ENCODE measurements at regions not wholly inside any gene's neighbourhood (a gene's known extent, or its start where the extent isn't known, plus 50 kb on each side); places are given as distances from the start of the nearest gene placed in this dataset.

DNA sequence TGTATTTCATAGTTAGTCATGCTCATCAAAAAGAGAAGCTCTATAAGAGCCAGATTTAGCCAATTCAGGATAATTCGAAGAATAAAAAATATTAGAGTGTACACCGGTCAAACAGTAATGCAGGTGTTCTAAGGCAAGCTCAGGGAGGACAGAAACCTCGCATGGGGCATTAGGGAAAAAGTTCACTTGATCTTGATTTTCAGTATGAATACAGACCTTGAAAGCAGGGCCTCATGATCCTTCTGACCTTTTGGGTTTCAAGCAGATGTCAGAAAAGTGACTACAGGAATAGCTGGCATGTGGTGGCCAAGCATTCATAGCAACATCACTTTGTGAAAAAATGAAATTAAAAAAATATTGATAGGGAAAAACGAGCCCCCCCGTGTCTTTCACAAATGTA, 394.9 kb downstream of the KIF4B start (continued):
- no peak for TF ChIP-seq ELF1 (IDR thresholded peaks at IDR 0.05; ENCODE audit: borderline replicate concordance, low read depth)
- TF ChIP-seq, protein P1, sequence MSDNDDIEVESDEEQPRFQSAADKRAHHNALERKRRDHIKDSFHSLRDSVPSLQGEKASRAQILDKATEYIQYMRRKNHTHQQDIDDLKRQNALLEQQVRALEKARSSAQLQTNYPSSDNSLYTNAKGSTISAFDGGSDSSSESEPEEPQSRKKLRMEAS (IDR thresholded peaks at IDR 0.05), result no peak

DNA sequence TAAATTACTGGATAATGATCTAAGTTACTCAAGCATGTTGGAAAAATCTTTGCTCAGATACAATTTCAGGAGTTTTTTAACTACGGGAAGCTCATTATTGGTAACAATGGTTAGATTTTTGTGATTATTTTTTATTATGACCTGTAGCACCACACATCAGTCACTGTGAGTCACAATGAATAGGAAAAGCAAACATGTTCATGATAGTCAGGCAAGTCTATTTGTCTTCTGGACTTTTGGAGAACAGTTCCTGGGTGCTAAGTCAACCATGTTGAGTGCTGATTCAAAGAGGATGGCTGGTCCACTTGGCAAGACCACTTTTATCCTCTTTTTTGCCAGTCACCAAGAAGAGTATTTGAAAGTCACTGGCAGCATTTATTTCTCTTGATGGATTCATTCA, 403.2 kb downstream of the KIF4B start:
- no TSS peak for BruUV-seq (replicated peaks)
- H3K4me2 ChIP-seq (ENCODE audit: low read length), result no peak overlapping the region
- no peaks in the 10 kb centered on the region for H3K27me3 ChIP-seq (ENCODE audit: insufficient read depth, low read length)
- H3K4me1 ChIP-seq (ENCODE audit: control insufficient read depth in 1 of 2, insufficient read depth in 2 of 2, low read length in 2 of 2), result no peaks in the 10 kb centered on the region
- ATAC-seq (no peak), DNase-seq (ENCODE audit: low read depth, low spot score) (no peak)
- no peak overlapping the region for H3K27ac ChIP-seq (ENCODE audit: low read depth, low read length)
- H3K9me3 ChIP-seq (ENCODE audit: control insufficient read depth in 1 of 2, insufficient read depth in 1 of 2, low read depth in 1 of 2, low read length in 2 of 2), result no peaks in the 10 kb centered on the region
- intact Hi-C loops (cut with micrococcal nuclease), result no loop called here
- ChIA-PET RAD21 (ENCODE audit: low non-redundant PET in 1 of 2, low total read pairs in 2 of 2, uncharacterized antibody in 2 of 2, unreplicated experiment in 2 of 2) (no interaction called here), CTCF (no interaction called here), POLR2A (no interaction called here)
- no peaks in the 10 kb centered on the region for H4K20me1 ChIP-seq (ENCODE audit: insufficient read depth)
- no peak overlapping the region for H3K9ac ChIP-seq (ENCODE audit: low read length)
- H3K79me2 ChIP-seq (ENCODE audit: insufficient read depth, low read length), result no peaks in the 10 kb centered on the region
- H3K36me3 ChIP-seq (ENCODE audit: control insufficient read depth in 1 of 2, insufficient read depth in 2 of 2, low read length in 2 of 2), result no peaks in the 10 kb centered on the region
- TF ChIP-seq SP1 (IDR thresholded peaks at IDR 0.05; ENCODE audit: low read depth) (no peak), SIN3A (IDR thresholded peaks at IDR 0.05; ENCODE audit: low read depth) (no peak), JUND (IDR thresholded peaks at IDR 0.05) (no peak)
- TF ChIP-seq, protein P1 (IDR thresholded peaks at IDR 0.05), result no peak
- no peak overlapping the region for H3K4me3 ChIP-seq (replicated peaks in 1 of 2; ENCODE audit: low read depth in 1 of 2, low read length in 2 of 2)
- H3K9me2 ChIP-seq (ENCODE audit: insufficient read depth), result no peaks in the 10 kb centered on the region
- H2AFZ ChIP-seq (ENCODE audit: low read depth, low read length, poor library complexity, severe bottlenecking), result no peak overlapping the region

DNA sequence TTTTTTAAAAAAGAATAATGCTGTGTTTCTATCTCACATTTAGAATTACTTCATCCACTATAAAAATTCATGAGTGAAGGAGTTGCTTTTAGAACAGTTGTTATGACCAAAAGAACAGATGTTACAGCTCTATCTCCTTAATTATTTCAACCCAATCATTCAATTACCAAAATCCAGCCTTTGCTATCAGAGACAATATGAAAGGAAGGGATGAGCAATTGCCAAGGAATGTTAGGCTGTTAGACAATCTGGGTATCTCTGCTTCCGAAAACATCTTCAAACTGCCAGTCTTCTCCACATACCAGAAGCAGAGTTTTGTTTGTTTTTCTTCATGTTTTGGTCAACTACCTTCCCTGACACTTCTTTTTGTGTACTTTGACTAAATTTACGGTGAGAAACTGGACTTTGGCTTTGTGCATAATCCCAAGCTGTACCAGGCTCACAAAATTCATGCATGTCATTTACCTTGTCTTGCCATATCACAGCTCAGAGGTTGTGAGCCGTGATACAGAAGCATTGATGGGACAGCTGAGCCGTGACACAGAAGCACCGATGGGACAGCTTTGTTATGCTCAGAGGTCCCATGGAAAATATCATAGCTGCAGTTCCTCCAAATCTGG, 405.5 kb downstream of the KIF4B start:
- H3K9ac ChIP-seq (ENCODE audit: low read length), result no peak overlapping the region
- no peaks in the 10 kb centered on the region for H3K36me3 ChIP-seq (ENCODE audit: control insufficient read depth in 1 of 2, insufficient read depth in 2 of 2, low read length in 2 of 2)
- ChIA-PET CTCF (no interaction called here), POLR2A (no interaction called here), RAD21 (ENCODE audit: low non-redundant PET in 1 of 2, low total read pairs in 2 of 2, uncharacterized antibody in 2 of 2, unreplicated experiment in 2 of 2) (no interaction called here)
- H3K4me3 ChIP-seq (replicated peaks in 1 of 2; ENCODE audit: low read depth in 1 of 2, low read length in 2 of 2), result no peak overlapping the region
- no peaks in the 10 kb centered on the region for H3K79me2 ChIP-seq (ENCODE audit: insufficient read depth, low read length)
- ATAC-seq (no peak), DNase-seq (ENCODE audit: low read depth, low spot score) (no peak)
- H2AFZ ChIP-seq (ENCODE audit: low read depth, low read length, poor library complexity, severe bottlenecking), result no peak overlapping the region
- H3K4me2 ChIP-seq (ENCODE audit: low read length), result no peak overlapping the region
- no peak overlapping the region for H3K27ac ChIP-seq (ENCODE audit: low read depth, low read length)
- H4K20me1 ChIP-seq (ENCODE audit: insufficient read depth), result no peaks in the 10 kb centered on the region
- H3K27me3 ChIP-seq (ENCODE audit: insufficient read depth, low read length), result no peaks in the 10 kb centered on the region
- H3K9me3 ChIP-seq (ENCODE audit: control insufficient read depth in 1 of 2, insufficient read depth in 1 of 2, low read depth in 1 of 2, low read length in 2 of 2), result no peaks in the 10 kb centered on the region
- TF ChIP-seq POLR2A (IDR thresholded peaks at IDR 0.05; ENCODE audit: borderline replicate concordance, extremely low read depth, insufficient read depth, insufficient read length) (no peak), EZH2phosphoT487 (IDR thresholded peaks at IDR 0.05; ENCODE audit: borderline replicate concordance) (no peak), EGR1 (IDR thresholded peaks at IDR 0.05; ENCODE audit: low read depth) (no peak), RAD21 (IDR thresholded peaks at IDR 0.05; ENCODE audit: low read depth) (no peak), ELF1 (IDR thresholded peaks at IDR 0.05; ENCODE audit: borderline replicate concordance, low read depth) (no peak), JUND (IDR thresholded peaks at IDR 0.05) (no peak), SP1 (IDR thresholded peaks at IDR 0.05; ENCODE audit: low read depth) (no peak), FOSL1 (IDR thresholded peaks at IDR 0.05; ENCODE audit: low read depth) (no peak), ZNF274 (IDR thresholded peaks at IDR 0.05; ENCODE audit: low read depth, low read length) (no peak), CEBPB (IDR thresholded peaks at IDR 0.05; ENCODE audit: low read depth) (no peak), CBX3 (IDR thresholded peaks at IDR 0.05; ENCODE audit: low read depth) (no peak), EZH2 (IDR thresholded peaks at IDR 0.05) (no peak)
- TF ChIP-seq, protein P2, sequence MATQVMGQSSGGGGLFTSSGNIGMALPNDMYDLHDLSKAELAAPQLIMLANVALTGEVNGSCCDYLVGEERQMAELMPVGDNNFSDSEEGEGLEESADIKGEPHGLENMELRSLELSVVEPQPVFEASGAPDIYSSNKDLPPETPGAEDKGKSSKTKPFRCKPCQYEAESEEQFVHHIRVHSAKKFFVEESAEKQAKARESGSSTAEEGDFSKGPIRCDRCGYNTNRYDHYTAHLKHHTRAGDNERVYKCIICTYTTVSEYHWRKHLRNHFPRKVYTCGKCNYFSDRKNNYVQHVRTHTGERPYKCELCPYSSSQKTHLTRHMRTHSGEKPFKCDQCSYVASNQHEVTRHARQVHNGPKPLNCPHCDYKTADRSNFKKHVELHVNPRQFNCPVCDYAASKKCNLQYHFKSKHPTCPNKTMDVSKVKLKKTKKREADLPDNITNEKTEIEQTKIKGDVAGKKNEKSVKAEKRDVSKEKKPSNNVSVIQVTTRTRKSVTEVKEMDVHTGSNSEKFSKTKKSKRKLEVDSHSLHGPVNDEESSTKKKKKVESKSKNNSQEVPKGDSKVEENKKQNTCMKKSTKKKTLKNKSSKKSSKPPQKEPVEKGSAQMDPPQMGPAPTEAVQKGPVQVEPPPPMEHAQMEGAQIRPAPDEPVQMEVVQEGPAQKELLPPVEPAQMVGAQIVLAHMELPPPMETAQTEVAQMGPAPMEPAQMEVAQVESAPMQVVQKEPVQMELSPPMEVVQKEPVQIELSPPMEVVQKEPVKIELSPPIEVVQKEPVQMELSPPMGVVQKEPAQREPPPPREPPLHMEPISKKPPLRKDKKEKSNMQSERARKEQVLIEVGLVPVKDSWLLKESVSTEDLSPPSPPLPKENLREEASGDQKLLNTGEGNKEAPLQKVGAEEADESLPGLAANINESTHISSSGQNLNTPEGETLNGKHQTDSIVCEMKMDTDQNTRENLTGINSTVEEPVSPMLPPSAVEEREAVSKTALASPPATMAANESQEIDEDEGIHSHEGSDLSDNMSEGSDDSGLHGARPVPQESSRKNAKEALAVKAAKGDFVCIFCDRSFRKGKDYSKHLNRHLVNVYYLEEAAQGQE (IDR thresholded peaks at IDR 0.05; ENCODE audit: low read depth), result no peak
- TF ChIP-seq, protein P3, sequence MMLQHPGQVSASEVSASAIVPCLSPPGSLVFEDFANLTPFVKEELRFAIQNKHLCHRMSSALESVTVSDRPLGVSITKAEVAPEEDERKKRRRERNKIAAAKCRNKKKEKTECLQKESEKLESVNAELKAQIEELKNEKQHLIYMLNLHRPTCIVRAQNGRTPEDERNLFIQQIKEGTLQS (IDR thresholded peaks at IDR 0.05), result no peak
- no peaks in the 10 kb centered on the region for H3K4me1 ChIP-seq (ENCODE audit: control insufficient read depth in 1 of 2, insufficient read depth in 2 of 2, low read length in 2 of 2)
- intact Hi-C loops (cut with micrococcal nuclease), result no loop called here
- no peaks in the 10 kb centered on the region for H3K9me2 ChIP-seq (ENCODE audit: insufficient read depth)
- no TSS peak for BruUV-seq (replicated peaks)
